ENCODE measurements at regions not wholly inside any gene's neighbourhood (a gene's known extent, or its start where the extent isn't known, plus 50 kb on each side); places are given as distances from the start of the nearest gene placed in this dataset.

GRCh38 chr1:29471487-29472313 lies 235.4 kb downstream of the PTPRU start:
- DNase-seq (ENCODE audit: low read depth in 2 of 2), result no peak

- DNase-seq (ENCODE audit: low read depth in 2 of 2), result no peak
Observed at GRCh38 chr1:29470788-29471119, 234.4 kb downstream of the PTPRU start.

DNA sequence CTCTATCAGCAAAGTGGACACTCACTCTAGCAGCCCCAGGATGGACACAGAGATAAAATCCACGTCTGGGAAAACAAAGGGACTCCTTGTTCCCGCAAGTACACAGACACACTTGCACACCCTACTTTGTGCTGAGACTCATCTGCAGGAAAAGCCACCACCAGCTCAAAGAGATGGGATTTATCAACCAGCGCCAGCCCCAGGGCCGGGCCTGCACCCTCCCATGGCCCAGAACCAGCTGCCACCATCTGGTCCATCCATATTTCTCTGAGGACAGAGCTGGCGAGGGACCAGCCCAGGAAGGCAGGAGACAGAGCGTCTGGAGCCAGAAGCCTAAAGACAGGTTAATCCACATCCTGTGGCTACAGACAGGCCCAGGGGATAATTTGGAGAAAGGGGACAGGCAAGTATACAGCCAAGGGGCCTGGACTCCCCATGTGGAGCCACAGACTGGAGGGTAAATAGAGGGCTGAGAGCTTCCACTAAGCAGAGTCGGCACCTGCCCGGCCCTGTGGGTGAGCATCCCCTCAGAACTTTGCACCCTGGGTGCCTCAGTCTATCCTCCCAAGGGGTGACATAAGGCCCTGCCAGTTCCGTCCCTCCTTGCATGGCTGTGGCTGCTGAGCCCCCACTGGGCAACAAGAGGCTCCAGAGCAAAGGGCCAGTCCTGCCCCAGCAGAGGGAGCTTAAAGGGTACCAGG lies 233.9 kb downstream of the PTPRU start:
- DNase-seq (ENCODE audit: low read depth in 2 of 2), result no peak

- DNase-seq (ENCODE audit: low read depth in 2 of 2), result no peak
Observed at GRCh38 chr1:29469457-29469856, 233.1 kb downstream of the PTPRU start.

- no peak for DNase-seq (ENCODE audit: low read depth in 2 of 2)
Observed at GRCh38 chr1:29467989-29468900, 231.9 kb downstream of the PTPRU start.

- no peak for DNase-seq (ENCODE audit: low read depth in 2 of 2)
Observed at GRCh38 chr1:29466258-29466657, 229.9 kb downstream of the PTPRU start.

DNA sequence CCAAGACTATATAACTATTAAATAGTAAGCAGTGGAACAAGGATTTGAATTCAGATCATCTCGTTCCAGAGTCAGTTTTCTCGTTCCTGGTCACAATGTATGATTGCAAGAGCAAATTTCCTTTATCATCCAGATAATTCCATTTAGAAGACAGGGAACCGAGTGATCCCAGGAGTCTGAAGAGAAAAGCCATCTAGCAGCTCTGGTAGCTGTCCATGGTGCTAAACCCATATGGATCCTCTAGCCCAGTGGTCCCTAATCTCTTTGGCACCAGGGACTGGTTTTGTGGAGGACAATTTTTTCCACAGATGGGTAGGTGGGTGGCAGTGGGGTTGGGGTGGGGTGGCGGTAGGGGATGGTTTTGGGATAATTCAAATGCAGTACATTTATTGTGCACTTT lies 229.4 kb downstream of the PTPRU start:
- no peak for DNase-seq (ENCODE audit: low read depth in 2 of 2)

DNA sequence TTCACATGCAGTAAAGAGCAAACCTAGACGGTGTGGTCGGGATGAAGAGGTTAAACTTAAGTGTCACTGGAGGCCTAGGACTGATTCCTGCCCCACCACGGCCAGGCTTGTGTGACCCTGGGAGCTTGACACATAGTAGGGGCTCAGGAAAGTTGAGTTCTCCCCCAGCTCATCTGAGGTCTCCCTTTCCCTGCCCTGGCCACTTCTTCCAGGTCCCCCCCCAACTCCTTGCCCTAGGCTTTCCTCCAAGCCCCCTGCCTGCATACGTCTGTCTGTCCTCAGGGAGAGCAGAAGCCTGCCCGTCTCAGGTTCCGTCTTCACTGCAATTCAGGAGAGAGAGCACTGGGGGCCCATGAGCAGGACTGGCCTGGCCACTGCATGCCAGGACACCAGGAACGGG lies 225.8 kb downstream of the PTPRU start:
- DNase-seq (ENCODE audit: low read depth in 2 of 2), result no peak

DNA sequence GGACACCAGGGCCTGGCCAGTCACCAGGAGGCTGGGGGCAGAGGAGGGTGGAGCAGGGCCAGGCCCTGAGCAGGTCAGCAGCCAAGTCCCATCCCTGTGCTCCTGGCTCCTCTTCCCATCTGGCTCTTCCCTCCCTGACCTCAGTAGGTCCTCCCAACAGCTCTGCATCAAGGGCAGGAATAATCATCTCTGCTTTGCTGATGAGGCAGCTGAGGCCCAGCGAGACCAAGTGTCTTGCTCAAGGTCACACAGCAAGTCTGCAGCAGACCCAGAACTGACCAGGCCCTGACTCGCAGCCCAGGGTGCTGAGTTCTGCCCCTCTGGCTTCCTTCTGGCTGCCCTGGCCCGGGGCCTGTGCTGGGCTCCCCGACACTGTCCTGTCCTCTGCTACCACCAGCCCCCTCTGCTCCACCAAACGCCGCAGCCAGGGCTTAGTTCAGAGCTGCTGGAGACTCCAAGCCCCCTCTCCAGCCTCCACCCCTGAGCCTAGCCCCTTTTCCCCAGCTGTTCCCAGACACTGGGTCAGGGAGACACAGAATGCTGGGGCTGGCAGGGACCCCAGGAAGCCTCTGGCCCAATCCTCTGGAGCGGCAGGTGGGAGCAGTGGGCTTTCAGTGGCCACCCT lies 224.9 kb downstream of the PTPRU start:
- DNase-seq (ENCODE audit: low read depth in 2 of 2), result no peak

GRCh38 chr1:29460694-29461093 lies 224.4 kb downstream of the PTPRU start:
- DNase-seq (ENCODE audit: low read depth in 2 of 2), result no peak

- DNase-seq (ENCODE audit: low read depth in 2 of 2), result no peak
Observed at GRCh38 chr1:29460041-29460610, 223.8 kb downstream of the PTPRU start.

DNA sequence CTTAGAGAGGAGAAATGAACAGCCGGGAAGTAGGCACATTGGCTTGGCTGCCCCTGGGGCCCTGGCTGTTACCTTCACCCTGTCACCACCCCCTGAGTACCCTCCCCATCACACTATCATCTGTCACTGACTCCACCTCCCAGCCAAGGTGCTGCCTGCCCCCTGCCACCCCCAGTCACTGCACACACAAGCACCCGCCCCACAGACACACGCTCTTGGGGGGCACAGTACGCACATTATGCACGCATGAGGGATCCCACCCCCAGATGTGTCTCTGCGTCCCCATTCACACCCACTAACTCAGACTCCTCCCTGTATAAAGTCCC lies 223.3 kb downstream of the PTPRU start:
- no peak for DNase-seq (ENCODE audit: low read depth in 2 of 2)

DNA sequence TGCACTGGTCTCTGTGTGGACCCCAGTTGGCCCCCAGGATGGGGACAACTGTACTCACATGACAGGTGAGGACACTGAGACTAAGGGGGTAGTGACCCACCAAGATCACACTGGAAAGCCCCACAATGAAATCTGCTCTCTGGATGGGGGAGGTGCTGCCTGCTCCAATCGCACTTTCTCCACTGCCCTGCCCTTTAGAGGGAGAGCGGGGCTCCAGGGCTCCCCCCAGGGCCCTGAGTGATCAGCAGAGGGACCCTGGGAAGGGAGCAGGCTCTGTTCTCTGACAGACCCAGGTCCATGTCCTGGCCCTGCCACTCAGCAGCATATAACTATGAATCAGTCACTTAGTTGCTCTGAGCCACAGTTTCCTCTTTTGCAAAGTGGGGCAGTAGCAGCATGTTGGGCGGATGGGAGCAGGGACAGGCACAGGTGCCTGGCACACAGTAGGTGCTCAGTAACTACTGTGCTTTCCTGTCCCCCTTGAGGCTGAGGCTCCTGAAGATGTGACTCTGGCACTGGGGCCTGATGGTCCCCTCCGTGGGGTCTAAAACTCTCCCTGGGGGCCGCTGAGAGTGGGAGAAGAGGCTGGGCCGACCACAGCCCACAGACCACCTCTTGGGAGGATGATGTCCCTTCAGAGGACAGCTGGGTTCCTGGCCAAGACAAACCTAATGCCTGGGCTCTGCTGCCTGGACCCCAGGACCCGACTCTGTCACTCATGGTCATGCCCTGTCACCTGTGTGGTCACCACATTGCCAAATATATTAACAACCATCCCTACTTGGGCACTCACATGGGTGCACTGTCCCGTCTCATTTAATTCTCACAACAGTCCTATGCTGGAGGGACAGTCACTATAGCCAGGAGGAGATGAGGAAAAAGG lies 222.7 kb downstream of the PTPRU start:
- no peak for DNase-seq (ENCODE audit: low read depth in 2 of 2)

DNA sequence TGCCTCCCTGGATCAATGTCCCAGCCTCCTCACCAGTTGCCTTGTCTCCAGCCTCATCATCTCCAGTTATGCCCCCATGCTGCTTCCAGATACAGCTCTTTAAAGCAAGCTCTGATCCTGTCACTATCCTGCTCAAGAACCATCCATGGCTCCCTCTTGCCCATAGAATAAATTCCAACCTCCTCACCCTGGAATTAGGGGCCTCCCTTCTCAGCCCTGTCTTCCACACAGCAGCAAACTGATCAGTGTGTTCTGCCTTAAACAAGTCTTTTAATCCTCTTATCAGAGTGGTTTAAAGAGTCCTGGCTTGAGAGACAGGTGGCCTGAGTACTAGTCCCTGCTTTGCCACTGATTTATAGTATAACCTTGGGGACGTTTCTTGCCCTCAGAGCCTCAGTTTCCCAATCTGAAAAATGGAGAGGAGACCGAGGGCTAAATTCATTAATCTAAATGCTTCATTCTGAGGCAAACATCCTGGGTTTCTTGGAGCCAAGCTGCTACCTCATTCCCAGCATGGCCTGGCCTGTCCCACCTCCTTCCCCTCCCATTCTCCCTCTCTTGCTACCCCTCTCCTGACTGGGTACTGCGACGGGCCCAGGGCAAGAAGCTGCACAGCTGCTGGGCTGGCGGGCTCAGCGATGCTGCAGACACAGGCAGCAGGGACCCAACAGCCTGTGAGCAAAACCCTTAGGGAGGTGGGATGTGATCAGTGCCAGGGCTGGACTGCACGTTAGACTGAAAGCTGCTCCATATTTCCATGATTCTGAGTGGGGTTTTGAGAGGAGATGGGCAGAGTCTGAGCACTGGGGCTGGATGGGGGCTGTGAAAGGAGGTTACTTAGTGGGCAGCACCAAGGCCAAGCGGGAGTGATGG lies 221.4 kb downstream of the PTPRU start:
- no peak for DNase-seq (ENCODE audit: low read depth in 2 of 2)

DNA sequence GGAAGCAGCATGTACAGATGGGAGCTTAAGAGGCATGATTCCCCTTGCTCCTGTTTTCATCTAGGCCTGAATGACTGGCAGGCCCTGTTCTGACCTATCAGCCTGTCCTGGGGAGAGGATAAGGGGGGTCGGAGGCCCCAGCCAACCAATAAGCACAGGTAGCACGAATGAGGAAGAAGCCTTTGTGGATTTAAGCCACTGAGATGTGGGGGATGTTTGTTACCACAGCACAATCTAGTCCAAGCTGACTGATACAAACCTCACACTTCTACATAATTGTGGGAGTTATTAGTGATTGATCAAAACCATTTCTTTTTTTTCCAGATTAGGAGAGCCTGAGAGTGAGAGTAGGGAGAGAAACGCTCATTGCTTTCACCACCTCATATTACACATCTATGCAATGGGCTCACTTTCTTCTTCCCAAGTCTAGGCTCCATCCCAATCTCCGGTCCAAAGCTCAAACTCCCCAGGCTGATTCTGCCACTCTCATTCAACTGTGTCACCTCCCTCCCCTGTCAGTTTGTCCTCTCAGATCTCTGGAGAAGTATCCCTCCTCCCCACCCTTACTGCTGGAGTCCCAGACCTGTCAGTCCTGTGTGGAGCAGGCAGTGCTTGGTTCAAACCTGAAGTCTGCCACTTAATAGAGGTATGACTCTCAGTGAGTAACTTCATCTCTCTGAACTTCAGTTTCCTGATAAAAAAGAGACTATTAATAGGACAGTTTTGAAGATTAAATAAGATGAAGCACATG lies 220.5 kb downstream of the PTPRU start:
- DNase-seq (ENCODE audit: low read depth in 2 of 2), result no peak

DNA sequence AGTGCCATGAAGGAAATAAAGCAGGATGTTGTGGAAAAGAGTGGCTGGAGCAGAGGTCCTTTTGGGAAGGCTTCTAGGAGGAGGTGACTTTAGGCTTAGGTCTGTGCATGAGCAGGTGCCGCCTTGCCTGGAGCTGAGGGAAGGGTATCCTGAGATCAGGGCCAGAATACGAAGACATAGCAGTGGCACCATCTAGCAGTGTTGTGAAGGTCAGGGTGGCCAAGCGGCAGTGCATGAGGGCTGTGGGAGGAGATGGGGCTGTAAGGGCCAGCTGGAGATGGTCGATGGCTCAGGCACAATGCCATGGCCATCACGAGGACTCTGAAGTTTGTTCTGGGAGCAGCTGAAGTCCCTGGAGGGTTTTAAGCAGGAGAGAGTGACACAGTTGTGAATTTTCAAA lies 219.5 kb downstream of the PTPRU start:
- no peak for DNase-seq (ENCODE audit: low read depth in 2 of 2)

DNA sequence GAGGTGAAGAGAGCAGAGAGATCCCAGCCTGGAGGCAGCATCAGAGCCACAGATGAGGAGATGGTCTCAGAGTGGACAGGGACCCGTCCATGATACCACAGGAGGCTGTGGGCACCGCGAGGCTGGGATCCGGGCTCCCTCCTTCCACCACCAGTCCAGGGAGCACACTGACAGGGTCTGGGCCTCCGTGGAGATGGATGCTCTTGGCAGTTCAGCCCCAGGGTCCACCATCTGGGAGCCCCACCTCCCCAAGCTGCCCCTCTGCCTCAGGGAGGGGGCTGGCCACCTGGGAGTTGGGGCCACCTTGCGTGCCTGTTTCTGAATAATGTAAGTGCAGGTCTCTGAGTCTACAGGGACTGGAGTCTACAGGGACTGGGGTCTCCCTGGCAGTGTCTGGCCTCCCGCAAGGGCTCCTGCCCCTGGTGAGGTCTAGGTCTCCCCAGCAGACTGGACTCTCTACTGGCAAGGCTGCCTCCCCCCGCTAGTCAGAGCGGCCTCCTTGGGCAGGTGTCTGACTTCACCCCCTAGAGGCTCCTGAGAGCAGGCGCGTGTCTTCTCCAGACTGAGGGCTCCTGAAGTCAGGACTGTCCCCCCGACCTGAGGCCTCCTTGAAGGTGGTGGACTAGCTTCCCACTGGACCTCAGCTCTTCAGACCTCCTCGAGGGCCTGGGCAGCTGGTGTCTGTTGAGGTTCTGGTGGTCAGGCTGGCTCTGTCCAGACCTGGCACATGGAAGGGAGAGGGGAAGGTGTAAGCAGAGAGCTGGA lies 218.5 kb downstream of the PTPRU start:
- no peak for DNase-seq (ENCODE audit: low read depth in 2 of 2)

- no peak for DNase-seq (ENCODE audit: low read depth in 2 of 2)
Observed at GRCh38 chr1:29453502-29454240, 217.3 kb downstream of the PTPRU start.
